SU-DHL-6 (cell line): ENCODE measurements at regions not wholly inside any gene's neighbourhood (a gene's known extent, or its start where the extent isn't known, plus 50 kb on each side); places are given as distances from the start of the nearest gene placed in this dataset.

Experiments
- H2AFZ ChIP-seq: fragments of 200-600 bp; sonication (generic); 2 replicates; pipeline ENCODE4 v1.6.1; 2014; ENCODE audit warnings: low read depth, mild to moderate bottlenecking, moderate library complexity, mixed read lengths, antibody characterized with exemption, low read length; ENCODE audit not compliant: severe bottlenecking
- H3F3A ChIP-seq: fragments of 200-600 bp; shearing (Covaris generic); 2 replicates; pipeline ENCODE4 v1.6.0; 2016; ENCODE audit warnings: antibody characterized with exemption, mild to moderate bottlenecking; ENCODE audit not compliant: insufficient read depth
- H3K27ac ChIP-seq: fragments of 200-600 bp; sonication (generic); 2 replicates; pipeline ENCODE4 v1.5.1; 2016; ENCODE audit warnings: low read depth, mild to moderate bottlenecking, low read length, moderate library complexity, mixed read lengths
- H3K27me3 ChIP-seq: fragments of 200-600 bp; sonication (generic), shearing (Covaris generic); 2 replicates; pipeline ENCODE4 v1.6.0; 2014; ENCODE audit warnings: mild to moderate bottlenecking, low read length
- H3K36me3 ChIP-seq: fragments of 200-600 bp; sonication (generic); 2 replicates; pipeline ENCODE4 v1.6.1; 2014; ENCODE audit warnings: mild to moderate bottlenecking, low read length, mixed read lengths
- H3K4me2 ChIP-seq: fragments of 300-600, 200-600 bp; shearing (Covaris generic), sonication (generic); 2 replicates; pipeline ENCODE4 v1.6.0; 2014; ENCODE audit warnings: low read length, low read depth, mild to moderate bottlenecking; ENCODE audit not compliant: poor library complexity, severe bottlenecking
- H3K4me3 ChIP-seq: fragments of 200-600 bp; sonication (generic); 2 replicates; pipeline ENCODE4 v1.5.1; 2014; ENCODE audit warnings: antibody characterized with exemption, low read length, mild to moderate bottlenecking, mixed read lengths; ENCODE audit not compliant: insufficient read depth, poor library complexity, severe bottlenecking
- H3K79me2 ChIP-seq: fragments of 200-600 bp; sonication (generic); 2 replicates; pipeline ENCODE4 v1.6.1; 2014; ENCODE audit warnings: mild to moderate bottlenecking, low read length, moderate library complexity; ENCODE audit not compliant: insufficient read depth
- H3K9ac ChIP-seq: fragments of 200-600 bp; sonication (generic); 2 replicates; pipeline ENCODE4 v1.7.0; 2014; ENCODE audit warnings: mild to moderate bottlenecking, low read length
- H3K9me2 ChIP-seq: fragments of 200-600 bp; sonication (generic); replicated peaks from 2 replicates; pipeline ENCODE4 v1.6.1; 2014; ENCODE audit warnings: low read length; ENCODE audit not compliant: insufficient read depth
- H3K9me3 ChIP-seq: fragments of 200-600 bp; sonication (generic); 2 replicates; pipeline ENCODE4 v1.6.1; 2014; ENCODE audit warnings: low read length, mixed read lengths; ENCODE audit not compliant: insufficient read depth
- H4K20me1 ChIP-seq: fragments of 200-600 bp; sonication (generic); 2 replicates; pipeline ENCODE4 v1.6.1; 2014; ENCODE audit warnings: low read depth, mild to moderate bottlenecking, antibody characterized with exemption, low read length, moderate library complexity, mixed read lengths
- CTCF ChIP-seq: fragments of 200-600 bp; sonication (generic); IDR thresholded peaks from one replicate; pipeline ENCODE4 v1.5.1; 2017; ENCODE audit warnings: antibody characterized with exemption, mild to moderate bottlenecking, low read length, moderate library complexity; ENCODE audit not compliant: insufficient read depth, poor library complexity, severe bottlenecking
- EZH2phosphoT487 ChIP-seq: fragments of 200-600 bp; sonication (generic), shearing (Covaris generic); conservative IDR thresholded peaks from 2 replicates; pipeline ENCODE4 v1.6.1; 2018; ENCODE audit warnings: mild to moderate bottlenecking, antibody characterized with exemption, low read length, moderate library complexity, mixed read lengths

GRCh38 chr12:17595111-17595510 lies 494.9 kb downstream of the RERGL start:
- Histone ChIP-seq H3K79me2 (no peaks in the 10 kb centered on the region), H3K9me3 (no peaks in the 10 kb centered on the region), H3K27me3 (no peaks in the 10 kb centered on the region), H3K9ac (no peak overlapping the region), H3K4me2 (no peak overlapping the region), H3K9me2 (no peaks in the 10 kb centered on the region; the same call in 1 of the 2 replicates), H2AFZ (no peak overlapping the region), H4K20me1 (no peaks in the 10 kb centered on the region), H3K4me3 (no peak overlapping the region), H3K36me3 (no peaks in the 10 kb centered on the region; the same call in 1 of the 2 replicates), H3K27ac (no peak overlapping the region), H3F3A (no peaks in the 10 kb centered on the region)
- no peak for TF ChIP-seq CTCF
- no peak for TF ChIP-seq EZH2phosphoT487

- no peak overlapping the region for H3K27ac ChIP-seq
- H4K20me1 ChIP-seq: no peaks in the 10 kb centered on the region
- H3K36me3 ChIP-seq: no peaks in the 10 kb centered on the region; the same call in 1 of the 2 replicates
- H3F3A ChIP-seq: no peaks in the 10 kb centered on the region
- H2AFZ ChIP-seq: no peak overlapping the region
- H3K9me2 ChIP-seq: no peaks in the 10 kb centered on the region; the same call in 1 of the 2 replicates
- H3K27me3 ChIP-seq: no peaks in the 10 kb centered on the region
- H3K4me3 ChIP-seq: no peak overlapping the region
- H3K9ac ChIP-seq: no peak overlapping the region
- TF ChIP-seq EZH2phosphoT487 (no peak), CTCF (no peak)
- H3K4me2 ChIP-seq: no peak overlapping the region
- no peaks in the 10 kb centered on the region for H3K9me3 ChIP-seq
- H3K79me2 ChIP-seq: no peaks in the 10 kb centered on the region
These were observed 496.1 kb downstream of the RERGL start for GRCh38 chr12:17593715-17594406.

GRCh38 chr12:17592472-17592871 lies 497.5 kb downstream of the RERGL start:
- Histone ChIP-seq H3K27ac (no peak overlapping the region), H2AFZ (no peak overlapping the region), H3K4me2 (no peak overlapping the region), H3K27me3 (no peaks in the 10 kb centered on the region), H3K9me2 (no peaks in the 10 kb centered on the region; the same call in 1 of the 2 replicates), H3K79me2 (no peaks in the 10 kb centered on the region), H3F3A (no peaks in the 10 kb centered on the region), H3K4me3 (no peak overlapping the region), H3K9me3 (no peaks in the 10 kb centered on the region), H4K20me1 (no peaks in the 10 kb centered on the region), H3K36me3 (no peaks in the 10 kb centered on the region; the same call in 1 of the 2 replicates), H3K9ac (no peak overlapping the region)
- no peak for TF ChIP-seq CTCF
- no peak for TF ChIP-seq EZH2phosphoT487
